ELF-1 (cell line): ENCODE measurements at regions not wholly inside any gene's neighbourhood (a gene's known extent, or its start where the extent isn't known, plus 50 kb on each side); places are given as distances from the start of the nearest gene placed in this dataset.
A peak's percentile ranks its signal among the peaks of the same experiment; 100 is the strongest.
"Not testable (repeated sequence)": the region's sequence is repeated elsewhere in the genome, so short reads cannot be mapped to it uniquely, and the experiment has no call there.

Experiments used
- DNase-seq: peaks from one replicate; pipeline ENCODE4 v3.0.0-alpha.2; 2016; ENCODE audit warnings: low read depth, low spot score

DNA sequence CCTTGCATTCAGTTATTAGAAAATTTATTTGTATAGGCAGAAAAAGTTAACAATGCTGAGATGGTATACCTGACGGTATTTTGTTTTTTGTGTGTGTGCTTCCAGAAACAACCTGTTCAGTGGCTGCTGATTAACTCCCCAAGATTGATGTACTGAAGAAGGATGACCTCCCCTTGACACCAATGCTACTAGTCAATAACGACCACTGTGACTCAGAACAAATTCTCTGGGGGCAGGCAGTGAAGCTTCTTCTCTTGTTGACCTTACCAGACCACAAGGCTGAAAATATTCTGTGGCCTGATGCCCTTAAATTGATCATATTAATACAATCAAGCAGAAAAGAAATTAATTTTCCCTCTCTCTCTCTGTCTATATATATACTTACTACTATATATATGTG, 1182.9 kb upstream of the CRIM1 start:
- DNase-seq, result no peak

DNA sequence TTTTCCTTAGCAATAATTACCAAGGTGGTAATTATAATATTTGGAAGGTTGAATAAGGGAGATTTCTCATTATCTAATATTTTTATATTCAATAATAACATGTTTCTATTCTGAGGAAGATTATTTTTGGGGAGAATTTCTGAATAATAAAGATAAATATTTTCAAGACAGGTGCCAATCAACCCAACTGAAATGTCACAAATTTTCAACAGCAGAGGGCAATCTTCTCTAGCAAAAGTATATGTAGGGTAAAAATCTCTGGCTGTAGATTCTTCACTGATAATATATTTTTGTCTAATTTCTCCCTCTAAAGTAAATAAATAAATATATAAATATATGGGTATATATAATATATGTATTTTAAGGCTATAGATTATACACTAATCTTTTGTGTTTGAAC, 1187.2 kb upstream of the CRIM1 start:
- no peak for DNase-seq

GRCh38 chr2:35163948-35164347, 1191.6 kb upstream of the CRIM1 start:
- DNase-seq, result no peak

GRCh38 chr2:35160871-35161270, 1194.7 kb upstream of the CRIM1 start:
- DNase-seq, result peak; percentile 22

DNA sequence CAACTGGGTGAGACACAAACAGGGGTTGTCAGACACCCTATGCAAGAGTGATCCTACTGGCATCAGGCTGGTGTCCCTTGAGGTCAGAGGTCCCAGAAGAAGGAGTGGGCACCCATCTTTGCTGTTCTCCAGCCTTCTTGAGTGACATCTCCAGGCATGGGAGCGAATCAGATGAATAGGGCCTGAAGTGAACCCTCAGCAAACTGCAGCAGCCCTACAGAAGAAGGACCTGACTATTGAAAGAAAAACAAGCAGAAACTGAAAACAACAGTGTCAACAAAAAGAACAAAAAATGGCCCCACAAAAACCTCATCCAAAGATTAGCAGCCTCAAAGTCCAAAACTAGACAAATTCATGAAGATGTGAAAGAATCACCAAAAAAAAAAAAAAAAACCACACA, 1229.7 kb upstream of the CRIM1 start:
- DNase-seq, result no peak

DNA sequence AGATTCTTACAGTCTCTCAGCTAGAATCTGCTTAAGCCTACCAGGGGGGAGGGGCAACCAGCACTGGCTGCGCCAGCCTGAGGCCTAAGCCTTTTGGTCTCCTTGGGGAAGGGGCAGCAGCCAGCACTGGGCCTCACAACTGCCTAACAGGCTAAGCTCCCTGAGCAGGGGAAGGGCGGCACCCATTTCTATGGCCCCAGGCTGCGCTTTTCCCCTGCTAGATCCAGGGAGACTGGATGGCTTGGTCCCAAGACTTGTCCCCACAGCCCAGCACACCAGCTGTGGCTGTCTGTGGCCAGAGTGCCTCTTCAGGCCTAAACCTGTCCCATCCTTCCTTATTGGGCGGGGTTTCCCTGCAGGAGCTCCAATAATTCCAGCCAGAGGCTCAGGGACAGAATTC, 1230.3 kb upstream of the CRIM1 start:
- no peak for DNase-seq

- no peak for DNase-seq
These were observed 1239.4 kb upstream of the CRIM1 start for GRCh38 chr2:35116151-35116550.

- peak; percentile 36 for DNase-seq
These were observed 1240.8 kb upstream of the CRIM1 start for GRCh38 chr2:35114765-35115164.

GRCh38 chr2:35112367-35112766, 1243.2 kb upstream of the CRIM1 start:
- not testable (repeated sequence) for DNase-seq

GRCh38 chr2:35104309-35104708, 1251.3 kb upstream of the CRIM1 start:
- DNase-seq, result no peak

GRCh38 chr2:35099342-35099741, 1256.2 kb upstream of the CRIM1 start:
- no peak for DNase-seq

GRCh38 chr2:35082072-35082471, 1273.5 kb upstream of the CRIM1 start:
- DNase-seq, result peak; percentile 11

DNA sequence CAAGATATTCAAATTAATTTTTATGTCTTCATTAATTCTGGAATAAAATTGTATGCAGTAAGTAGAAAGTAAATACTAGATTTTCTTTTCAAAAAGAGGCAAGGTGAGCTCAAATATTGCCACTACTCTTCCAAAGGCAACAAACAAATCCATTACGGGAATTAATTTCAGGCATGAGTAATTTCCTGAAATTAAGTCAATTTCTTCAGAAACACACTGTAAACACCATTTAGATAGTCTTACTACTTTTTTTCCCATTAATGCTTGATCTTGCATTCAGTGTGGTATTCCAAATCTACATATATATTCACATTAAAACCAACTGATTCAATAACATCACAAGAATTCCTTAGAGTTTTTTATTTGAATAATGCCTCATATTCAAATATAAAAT, 1274.0 kb upstream of the CRIM1 start:
- DNase-seq, result no peak

DNA sequence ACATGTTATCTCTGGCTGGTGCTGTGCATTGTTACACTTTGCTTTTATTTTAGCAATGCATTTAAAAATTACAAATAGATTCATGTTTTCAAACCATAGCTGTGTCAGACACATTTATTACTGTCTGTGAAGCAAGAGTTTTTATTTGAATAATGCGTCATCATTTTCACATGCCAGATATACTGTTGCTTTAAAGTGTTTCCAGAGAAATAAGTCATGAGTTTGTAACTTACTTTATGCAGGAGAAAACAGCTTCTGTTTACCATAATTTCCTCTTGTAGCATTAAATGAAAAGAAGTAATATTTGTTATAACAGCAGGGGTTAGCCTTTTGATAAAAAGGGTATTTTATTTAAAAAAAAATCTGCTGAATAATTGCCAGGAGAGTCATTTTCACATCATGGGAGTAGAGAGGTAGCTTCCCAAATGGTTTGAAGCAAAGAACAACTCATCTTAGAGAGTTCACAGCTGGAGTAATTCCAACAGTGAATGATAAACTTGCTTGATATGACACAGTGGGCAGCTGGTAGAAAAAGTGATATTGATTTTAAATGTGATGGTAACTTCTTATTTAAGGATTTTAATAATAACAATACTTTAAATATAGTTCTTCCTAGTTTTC, 1274.5 kb upstream of the CRIM1 start:
- no peak for DNase-seq

GRCh38 chr2:35080231-35080910, 1275.2 kb upstream of the CRIM1 start:
- no peak for DNase-seq

DNA sequence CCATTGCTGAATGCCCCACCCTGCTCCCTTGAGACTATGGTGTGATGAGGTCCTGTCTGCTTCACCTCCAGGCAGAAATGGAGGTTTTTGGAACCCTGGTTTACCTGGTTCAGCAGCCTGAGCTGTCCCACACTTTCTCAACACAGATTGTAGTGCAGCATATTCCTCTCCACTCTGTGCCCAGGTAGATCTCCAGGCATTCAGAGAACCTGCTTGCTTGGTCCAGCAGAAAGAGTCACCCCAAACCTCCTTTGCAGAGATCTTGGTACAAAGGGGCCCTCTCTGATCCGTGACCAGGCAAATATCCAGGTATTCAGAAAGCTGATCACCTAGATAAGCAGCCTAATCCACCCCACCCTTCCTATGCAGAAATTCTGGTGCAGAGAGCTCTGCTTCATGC, 1288.2 kb upstream of the CRIM1 start:
- DNase-seq, result no peak

GRCh38 chr2:35063836-35064235, 1291.7 kb upstream of the CRIM1 start:
- DNase-seq, result no peak

DNA sequence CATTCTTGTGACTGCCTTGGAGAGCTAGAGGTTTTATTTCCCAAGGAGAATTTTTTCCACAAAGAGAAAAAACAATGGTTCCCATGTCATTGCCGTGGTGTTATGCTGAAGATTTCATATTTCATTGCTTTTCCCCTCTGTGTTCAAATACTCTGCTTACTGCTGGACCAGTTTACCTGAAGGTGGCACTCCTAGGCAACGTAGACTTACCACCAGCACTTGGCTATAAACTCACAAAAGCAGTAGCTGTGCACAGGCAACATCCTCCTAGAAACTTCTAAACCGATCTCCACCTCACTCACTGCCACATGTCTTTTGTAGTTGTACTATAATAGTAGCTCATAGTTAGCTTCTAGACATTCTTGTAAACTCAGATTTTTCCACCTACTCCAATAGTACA, 1319.7 kb upstream of the CRIM1 start:
- DNase-seq, result no peak

- no peak for DNase-seq
These were observed 1321.8 kb upstream of the CRIM1 start for GRCh38 chr2:35033748-35034147.

GRCh38 chr2:35023545-35023944, 1332.0 kb upstream of the CRIM1 start:
- no peak for DNase-seq

DNA sequence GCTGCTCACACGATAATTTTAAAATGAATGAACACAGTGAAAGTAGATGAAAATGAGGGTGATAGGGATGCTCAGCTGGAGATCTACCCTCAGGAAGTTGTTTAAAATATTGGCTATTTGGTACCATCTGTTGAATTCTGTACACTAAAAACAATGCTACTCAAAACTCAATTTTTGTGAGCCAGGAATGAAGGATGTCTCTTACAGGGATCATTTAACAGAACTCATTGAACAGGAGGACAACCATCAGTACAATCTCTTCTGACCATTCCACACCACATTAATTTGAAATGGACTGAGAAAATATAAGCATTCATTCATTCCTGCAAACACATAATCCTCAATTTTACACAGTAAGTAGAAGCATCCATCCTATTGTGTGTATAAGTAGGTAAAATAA, 1355.1 kb upstream of the CRIM1 start:
- no peak for DNase-seq

- DNase-seq, result no peak
These were observed 1356.8 kb upstream of the CRIM1 start for GRCh38 chr2:34998741-34999140.

- no peak for DNase-seq
These were observed 1357.8 kb upstream of the CRIM1 start for GRCh38 chr2:34997779-34998178.

DNA sequence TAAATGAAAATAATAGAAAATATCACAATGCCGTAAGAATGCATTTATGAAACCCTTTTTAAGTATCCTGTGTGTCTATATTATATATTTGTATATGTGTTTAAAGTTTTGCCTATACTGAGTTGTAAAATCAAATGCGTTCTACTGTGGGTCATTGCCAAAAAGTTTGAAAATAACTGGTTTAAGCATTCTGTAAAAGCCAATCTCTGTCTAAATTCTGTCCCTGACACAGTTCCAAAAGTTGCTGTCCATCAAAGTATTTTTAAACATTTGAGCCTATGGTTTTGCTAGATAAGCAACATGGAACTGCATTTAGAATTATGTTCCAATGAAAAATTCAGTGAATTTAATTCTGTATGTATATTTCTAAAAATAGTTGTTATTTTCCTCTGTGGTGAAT, 1360.4 kb upstream of the CRIM1 start:
- DNase-seq, result no peak
